ENCODE measurements at regions not wholly inside any gene's neighbourhood (a gene's known extent, or its start where the extent isn't known, plus 50 kb on each side); places are given as distances from the start of the nearest gene placed in this dataset.

- ChIA-PET POLR2A (ENCODE audit: unreplicated experiment) (no interaction called here), CTCF (no interaction called here)
- Histone ChIP-seq H3K9me1 (ENCODE audit: insufficient read depth, low read length) (peaks cover 4% of the 10 kb centered on the region; the same call in 1 of the 2 replicates), H2BK120ac (ENCODE audit: low read depth, low read length) (no peak overlapping the region; the same call in 1 of the 2 replicates), H2BK20ac (ENCODE audit: low read depth, low read length) (no peak overlapping the region), H3K27ac (ENCODE audit: insufficient read depth, low read length) (no peak overlapping the region), H3K4ac (ENCODE audit: low read depth, low read length) (no peak overlapping the region), H4K20me1 (ENCODE audit: insufficient read depth, low read length) (no peaks in the 10 kb centered on the region), H3K27me3 (ENCODE audit: control insufficient read depth, insufficient read depth, low read length) (no peaks in the 10 kb centered on the region), H3K4me2 (ENCODE audit: low read depth, low read length) (peak overlapping the region; percentile 55; the same call in 1 of the 2 replicates), H3K14ac (replicated peaks; ENCODE audit: low read depth, low read length) (no peak overlapping the region), H3K23ac (ENCODE audit: low read depth, low read length) (no peak overlapping the region), H3K4me3 (ENCODE audit: insufficient read depth, low read depth, low read length) (no peak overlapping the region), H4K8ac (ENCODE audit: low read depth in 2 of 2, low read length in 2 of 2) (peak overlapping the region in 1 of 2 experiments; percentile 92; a peak in 2 of 4 replicates), H3K4me1 (ENCODE audit: control insufficient read depth, insufficient read depth, low read length) (peaks cover 7% of the 10 kb centered on the region; the same call in 1 of the 2 replicates), H3K36me3 (ENCODE audit: control insufficient read depth, insufficient read depth, low read length) (no peaks in the 10 kb centered on the region), H3K9ac (ENCODE audit: low read depth, low read length) (no peak overlapping the region), H2AK9ac (replicated peaks; ENCODE audit: low read depth, low read length, poor library complexity) (no peak overlapping the region), H3K79me1 (ENCODE audit: low read depth in 1 of 2, low read length in 2 of 2) (no peaks in the 10 kb centered on the region), H2BK15ac (ENCODE audit: low read depth, low read length) (no peak overlapping the region; the same call in 2 of the 3 replicates), H4K91ac (ENCODE audit: insufficient read depth, low read depth, low read length) (no peak overlapping the region), H3K56ac (ENCODE audit: extremely low read depth, insufficient read depth, low read length) (no peak overlapping the region), H2AFZ (replicated peaks; ENCODE audit: low read length, poor library complexity) (no peak overlapping the region), H3K18ac (ENCODE audit: low read depth, low read length) (no peak overlapping the region), H3K9me3 (ENCODE audit: control insufficient read depth, insufficient read depth, low read length) (peaks cover 5% of the 10 kb centered on the region; the same call in 1 of the 2 replicates), H4K5ac (ENCODE audit: low read depth, low read length) (no peak overlapping the region), H2AK5ac (ENCODE audit: low read depth, low read length) (no peak overlapping the region), H2BK5ac (ENCODE audit: low read depth, low read length, poor library complexity, severe bottlenecking) (peak overlapping the region; percentile 82)
- TF ChIP-seq RCOR1 (IDR thresholded peaks at IDR 0.05; ENCODE audit: insufficient replicate concordance, low read length) (no peak), CHD1 (IDR thresholded peaks at IDR 0.05; ENCODE audit: low read depth, low read length) (no peak), USF2 (IDR thresholded peaks at IDR 0.05; ENCODE audit: low read depth, low read length) (no peak), MAZ (IDR thresholded peaks at IDR 0.05; ENCODE audit: borderline replicate concordance, low read depth, low read length) (no peak), RFX5 (IDR thresholded peaks at IDR 0.05; ENCODE audit: low read depth, low read length) (no peak), MXI1 (IDR thresholded peaks at IDR 0.05; ENCODE audit: borderline replicate concordance, low read depth, low read length) (no peak), MAFK (IDR thresholded peaks at IDR 0.05; ENCODE audit: low read depth, low read length) (no peak), CEBPB (IDR thresholded peaks at IDR 0.05; ENCODE audit: low read depth, low read length) (no peak), SMC3 (IDR thresholded peaks at IDR 0.05; ENCODE audit: low read depth, low read length) (no peak), NFE2L2 (IDR thresholded peaks at IDR 0.05; ENCODE audit: low read depth, low read length) (no peak), RAD21 (IDR thresholded peaks at IDR 0.05; ENCODE audit: low read length) (no peak), POLR2A (IDR thresholded peaks at IDR 0.05; ENCODE audit: low read depth, low read length) (no peak), BHLHE40 (IDR thresholded peaks at IDR 0.05; ENCODE audit: low read depth, low read length) (no peak), ELK1 (IDR thresholded peaks at IDR 0.05; ENCODE audit: borderline replicate concordance, low read depth, low read length) (no peak), FOS (IDR thresholded peaks at IDR 0.05; ENCODE audit: low read depth, low read length) (no peak)
- TF ChIP-seq, protein P1, sequence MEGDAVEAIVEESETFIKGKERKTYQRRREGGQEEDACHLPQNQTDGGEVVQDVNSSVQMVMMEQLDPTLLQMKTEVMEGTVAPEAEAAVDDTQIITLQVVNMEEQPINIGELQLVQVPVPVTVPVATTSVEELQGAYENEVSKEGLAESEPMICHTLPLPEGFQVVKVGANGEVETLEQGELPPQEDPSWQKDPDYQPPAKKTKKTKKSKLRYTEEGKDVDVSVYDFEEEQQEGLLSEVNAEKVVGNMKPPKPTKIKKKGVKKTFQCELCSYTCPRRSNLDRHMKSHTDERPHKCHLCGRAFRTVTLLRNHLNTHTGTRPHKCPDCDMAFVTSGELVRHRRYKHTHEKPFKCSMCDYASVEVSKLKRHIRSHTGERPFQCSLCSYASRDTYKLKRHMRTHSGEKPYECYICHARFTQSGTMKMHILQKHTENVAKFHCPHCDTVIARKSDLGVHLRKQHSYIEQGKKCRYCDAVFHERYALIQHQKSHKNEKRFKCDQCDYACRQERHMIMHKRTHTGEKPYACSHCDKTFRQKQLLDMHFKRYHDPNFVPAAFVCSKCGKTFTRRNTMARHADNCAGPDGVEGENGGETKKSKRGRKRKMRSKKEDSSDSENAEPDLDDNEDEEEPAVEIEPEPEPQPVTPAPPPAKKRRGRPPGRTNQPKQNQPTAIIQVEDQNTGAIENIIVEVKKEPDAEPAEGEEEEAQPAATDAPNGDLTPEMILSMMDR (conservative IDR thresholded peaks at IDR 0.05; ENCODE audit: low read depth, low read length) = no peak
- no CpG with 5 or more reads among the region's 1 CpG for WGBS, 2 experiments (ENCODE audit: extremely low coverage in 2 of 2, insufficient read length in 1 of 2)
- in situ Hi-C loops (cut with MboI; ENCODE audit: low sequenced_read_pairs) (no loop called here), intact Hi-C loops (cut with micrococcal nuclease) (no loop called here), dilution Hi-C loops (cut with HindIII; ENCODE audit: low sequenced_read_pairs, unreplicated experiment) (no loop called here)
- BruUV-seq (replicated peaks) = no TSS peak
- ATAC-seq (ENCODE audit: low read depth) = peak; percentile 59
- peak; percentile 11 for DNase-seq
Measured at GRCh38 chr11:34787895-34788294, 128.3 kb downstream of the APIP start.
